ENCODE measurements at regions not wholly inside any gene's neighbourhood (a gene's known extent, or its start where the extent isn't known, plus 50 kb on each side); places are given as distances from the start of the nearest gene placed in this dataset.

GRCh38 chr2:134122610-134123009 is 131.3 kb upstream of the MGAT5 start:
- H3K4me3 ChIP-seq (ENCODE audit: control insufficient read depth, low read depth, low read length), result no peak overlapping the region
- DNase-seq (ENCODE audit: low read depth), result no peak
- no peak for TF ChIP-seq CTCF (IDR thresholded peaks at IDR 0.05; ENCODE audit: control insufficient read depth, insufficient read depth, low read depth, low read length, missing control alignments)

GRCh38 chr2:134123332-134123731 is 130.5 kb upstream of the MGAT5 start:
- no peak overlapping the region for H3K4me3 ChIP-seq (ENCODE audit: control insufficient read depth, low read depth, low read length)
- TF ChIP-seq CTCF (IDR thresholded peaks at IDR 0.05; ENCODE audit: control insufficient read depth, insufficient read depth, low read depth, low read length, missing control alignments), result no peak
- no peak for DNase-seq (ENCODE audit: low read depth)

- TF ChIP-seq CTCF (IDR thresholded peaks at IDR 0.05; ENCODE audit: control insufficient read depth, insufficient read depth, low read depth, low read length, missing control alignments), result no peak
- no peak overlapping the region for H3K4me3 ChIP-seq (ENCODE audit: control insufficient read depth, low read depth, low read length)
- DNase-seq (ENCODE audit: low read depth), result no peak
Observed at GRCh38 chr2:134124047-134124753, 129.7 kb upstream of the MGAT5 start.

- no peak for TF ChIP-seq CTCF (IDR thresholded peaks at IDR 0.05; ENCODE audit: control insufficient read depth, insufficient read depth, low read depth, low read length, missing control alignments)
- H3K4me3 ChIP-seq (ENCODE audit: control insufficient read depth, low read depth, low read length), result no peak overlapping the region
- no peak for DNase-seq (ENCODE audit: low read depth)
Observed at GRCh38 chr2:134127496-134127895, 126.4 kb upstream of the MGAT5 start.

- no peak overlapping the region for H3K4me3 ChIP-seq (ENCODE audit: control insufficient read depth, low read depth, low read length)
- no peak for TF ChIP-seq CTCF (IDR thresholded peaks at IDR 0.05; ENCODE audit: control insufficient read depth, insufficient read depth, low read depth, low read length, missing control alignments)
- no peak for DNase-seq (ENCODE audit: low read depth)
Observed at GRCh38 chr2:134128746-134129145, 125.1 kb upstream of the MGAT5 start.

- H3K4me3 ChIP-seq (ENCODE audit: control insufficient read depth, low read depth, low read length), result no peak overlapping the region
- DNase-seq (ENCODE audit: low read depth), result no peak
- TF ChIP-seq CTCF (IDR thresholded peaks at IDR 0.05; ENCODE audit: control insufficient read depth, insufficient read depth, low read depth, low read length, missing control alignments), result no peak
Observed at GRCh38 chr2:134129900-134130537, 123.9 kb upstream of the MGAT5 start.

Data from AG09309 (cell line).